ENCODE measurements at regions not wholly inside any gene's neighbourhood (a gene's known extent, or its start where the extent isn't known, plus 50 kb on each side); places are given as distances from the start of the nearest gene placed in this dataset.

- no peaks in the 10 kb centered on the region for H3K36me3 Mint-ChIP-seq
- peaks cover 0 to 9% (median 5%) of the 10 kb centered on the region in 3 donors for H3K27me3 Mint-ChIP-seq (ENCODE audit: low read depth in 3 of 3)
- H3K9me3 Mint-ChIP-seq: no peaks in the 10 kb centered on the region
- no peak overlapping the region for H3K27ac Mint-ChIP-seq
- H3K4me3 Mint-ChIP-seq: no peak overlapping the region
- H3K4me1 Mint-ChIP-seq: peaks cover 0 to 3% of the 10 kb centered on the region in 2 donors
- no peak for DNase-seq
These were observed 64.8 kb downstream of the PDCL3 start for GRCh38 chr2:100627330-100628300.

DNA sequence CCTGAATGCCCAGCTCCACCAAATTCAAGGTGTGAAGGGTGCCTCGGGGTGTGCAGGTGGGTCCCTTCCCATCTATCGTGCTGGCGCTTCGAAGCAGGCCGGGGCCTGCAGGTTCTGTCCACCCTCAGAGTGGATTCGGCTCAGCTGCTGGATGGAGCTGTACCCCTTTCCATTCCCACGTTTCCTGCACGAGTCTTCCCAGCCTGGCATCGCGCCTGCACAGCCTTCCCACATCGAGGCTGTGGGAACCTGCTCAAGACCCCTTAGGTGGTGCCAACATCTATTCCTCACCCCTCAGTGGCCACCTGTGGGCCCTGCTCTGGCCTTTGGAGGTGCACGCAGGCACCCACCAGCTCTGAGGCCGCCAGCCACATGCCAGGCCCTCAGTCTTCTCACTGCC, 65.7 kb downstream of the PDCL3 start:
- Mint-ChIP-seq H3K36me3 (no peaks in the 10 kb centered on the region), H3K4me3 (no peak overlapping the region), H3K4me1 (peaks cover 0 to 3% of the 10 kb centered on the region in 2 donors), H3K9me3 (no peaks in the 10 kb centered on the region), H3K27me3 (ENCODE audit: low read depth in 3 of 3) (peaks cover 0 to 9% (median 6%) of the 10 kb centered on the region in 3 donors), H3K27ac (no peak overlapping the region)
- DNase-seq: no peak

- peaks cover 0 to 3% of the 10 kb centered on the region in 2 donors for H3K4me1 Mint-ChIP-seq
- H3K36me3 Mint-ChIP-seq: no peaks in the 10 kb centered on the region
- H3K4me3 Mint-ChIP-seq: no peak overlapping the region
- H3K27me3 Mint-ChIP-seq (ENCODE audit: low read depth in 3 of 3): peaks cover 0 to 9% (median 6%) of the 10 kb centered on the region in 3 donors
- H3K9me3 Mint-ChIP-seq: no peaks in the 10 kb centered on the region
- H3K27ac Mint-ChIP-seq: no peak overlapping the region
- no peak for DNase-seq
These were observed 66.5 kb downstream of the PDCL3 start for GRCh38 chr2:100629309-100629708.

- Mint-ChIP-seq H3K9me3 (no peaks in the 10 kb centered on the region), H3K4me1 (peaks cover 0 to 3% of the 10 kb centered on the region in 2 donors), H3K36me3 (no peaks in the 10 kb centered on the region), H3K27me3 (ENCODE audit: low read depth in 3 of 3) (peaks cover 0 to 9% (median 6%) of the 10 kb centered on the region in 3 donors), H3K27ac (no peak overlapping the region), H3K4me3 (no peak overlapping the region)
- DNase-seq: no peak
These were observed 67.7 kb downstream of the PDCL3 start for GRCh38 chr2:100630473-100630977.

GRCh38 chr2:100632037-100632436, 69.2 kb downstream of the PDCL3 start:
- H3K9me3 Mint-ChIP-seq: no peaks in the 10 kb centered on the region
- no peak for DNase-seq
- H3K27ac Mint-ChIP-seq: no peak overlapping the region
- peaks cover 0 to 3% of the 10 kb centered on the region in 2 donors for H3K4me1 Mint-ChIP-seq
- no peak overlapping the region for H3K4me3 Mint-ChIP-seq
- no peaks in the 10 kb centered on the region for H3K36me3 Mint-ChIP-seq
- H3K27me3 Mint-ChIP-seq (ENCODE audit: low read depth in 3 of 3): peaks cover 0 to 7% (median 6%) of the 10 kb centered on the region in 3 donors

- H3K9me3 Mint-ChIP-seq: no peaks in the 10 kb centered on the region
- H3K27ac Mint-ChIP-seq: no peak overlapping the region
- no peaks in the 10 kb centered on the region for H3K4me1 Mint-ChIP-seq
- no peak overlapping the region for H3K4me3 Mint-ChIP-seq
- no peak for DNase-seq
- peaks cover 0 to 8% (median 6%) of the 10 kb centered on the region in 3 donors for H3K27me3 Mint-ChIP-seq (ENCODE audit: low read depth in 3 of 3)
- no peaks in the 10 kb centered on the region for H3K36me3 Mint-ChIP-seq
These were observed 70.0 kb downstream of the PDCL3 start for GRCh38 chr2:100632759-100633158.

GRCh38 chr2:100639588-100640390, 77.0 kb downstream of the PDCL3 start:
- Mint-ChIP-seq H3K27me3 (ENCODE audit: low read depth in 3 of 3) (peaks cover 0 to 12% (median 2%) of the 10 kb centered on the region in 3 donors), H3K4me3 (no peak overlapping the region), H3K27ac (no peak overlapping the region), H3K36me3 (no peaks in the 10 kb centered on the region), H3K9me3 (peaks cover 0 to 3% (median 0%) of the 10 kb centered on the region in 6 donors), H3K4me1 (peaks cover 14% of the 10 kb centered on the region in 2 donors)
- DNase-seq: no peak

DNA sequence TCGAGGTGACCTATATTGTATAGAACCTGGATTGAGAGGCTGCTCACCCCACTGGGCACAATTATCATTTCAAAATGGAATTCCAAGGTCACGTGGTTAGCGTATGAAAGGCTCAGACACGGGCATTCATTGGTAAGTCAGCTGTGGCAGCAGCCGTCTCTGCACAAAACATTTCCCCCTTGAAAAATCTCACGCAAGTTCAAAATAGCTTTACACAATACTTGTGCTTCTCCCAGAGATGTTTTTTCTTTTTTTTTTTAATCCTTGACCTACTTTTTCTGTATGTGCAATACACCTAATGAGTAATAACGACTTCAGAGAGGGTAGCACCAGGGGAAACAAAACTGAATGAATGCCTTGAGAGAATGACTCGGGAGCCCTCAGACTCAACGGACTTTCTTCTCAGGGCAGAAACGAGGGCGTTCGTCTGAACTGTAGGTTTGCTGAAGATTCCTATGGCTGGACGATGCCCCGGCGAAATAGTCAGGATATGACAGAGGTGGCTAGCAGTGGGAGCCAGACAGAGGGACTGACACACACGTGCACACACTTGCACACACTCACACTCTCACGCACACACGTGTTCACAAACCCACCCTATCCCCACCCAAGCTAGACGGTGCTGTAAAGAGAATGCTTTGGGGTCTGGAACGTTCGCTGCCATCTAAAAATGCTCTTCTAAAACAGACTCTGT, 77.8 kb downstream of the PDCL3 start:
- Mint-ChIP-seq H3K4me1 (peaks cover 19 to 22% of the 10 kb centered on the region in 2 donors), H3K27me3 (ENCODE audit: low read depth in 3 of 3) (peaks cover 0 to 12% (median 2%) of the 10 kb centered on the region in 3 donors)
- DNase-seq: no peak

GRCh38 chr2:100641125-100641435, 78.3 kb downstream of the PDCL3 start:
- Mint-ChIP-seq H3K27me3 (ENCODE audit: low read depth in 3 of 3) (peaks cover 0 to 12% (median 2%) of the 10 kb centered on the region in 3 donors), H3K4me3 (no peak overlapping the region), H3K4me1 (peaks cover 19 to 23% of the 10 kb centered on the region in 2 donors), H3K27ac (no peak overlapping the region), H3K36me3 (no peaks in the 10 kb centered on the region), H3K9me3 (peaks cover 0 to 3% (median 0%) of the 10 kb centered on the region in 6 donors)
- no peak for DNase-seq

More for the DNA sequence above, 77.8 kb downstream of the PDCL3 start:
- Mint-ChIP-seq H3K36me3 (no peaks in the 10 kb centered on the region), H3K27ac (no peak overlapping the region), H3K4me3 (no peak overlapping the region), H3K9me3 (peaks cover 0 to 3% (median 0%) of the 10 kb centered on the region in 6 donors)

- Mint-ChIP-seq H3K4me1 (peaks cover 19 to 23% of the 10 kb centered on the region in 2 donors), H3K4me3 (no peak overlapping the region), H3K27me3 (ENCODE audit: low read depth in 3 of 3) (peaks cover 0 to 9% (median 2%) of the 10 kb centered on the region in 3 donors), H3K27ac (peak overlapping the region in 1 of 6 donors; percentile 14), H3K9me3 (peaks cover 0 to 3% (median 0%) of the 10 kb centered on the region in 6 donors), H3K36me3 (no peaks in the 10 kb centered on the region)
- no peak for DNase-seq
These were observed 79.6 kb downstream of the PDCL3 start for GRCh38 chr2:100642425-100642824.

DNA sequence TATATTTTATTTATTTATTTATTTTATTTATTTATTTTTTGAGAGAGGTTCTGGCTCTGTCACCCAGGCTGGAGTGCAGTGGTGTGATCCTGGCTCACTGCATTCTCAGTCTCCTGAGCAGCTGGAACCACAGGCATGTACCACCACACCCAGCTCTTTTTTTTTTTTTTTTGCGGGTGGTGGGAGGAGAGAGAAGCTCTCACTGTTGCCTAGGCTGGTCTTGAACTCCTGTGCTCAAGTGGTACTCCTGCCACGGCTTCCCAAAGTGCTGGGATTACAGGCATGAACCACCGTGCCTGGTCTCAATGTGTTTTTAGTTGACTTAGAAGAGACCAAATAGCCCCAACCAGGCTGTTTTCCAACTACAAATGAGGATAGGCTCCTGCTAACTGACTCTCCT, 80.7 kb downstream of the PDCL3 start:
- Mint-ChIP-seq H3K4me1 (peaks cover 19 to 23% of the 10 kb centered on the region in 2 donors), H3K27ac (peak overlapping the region in 2 of 6 donors; percentile 4 to 62)

DNA sequence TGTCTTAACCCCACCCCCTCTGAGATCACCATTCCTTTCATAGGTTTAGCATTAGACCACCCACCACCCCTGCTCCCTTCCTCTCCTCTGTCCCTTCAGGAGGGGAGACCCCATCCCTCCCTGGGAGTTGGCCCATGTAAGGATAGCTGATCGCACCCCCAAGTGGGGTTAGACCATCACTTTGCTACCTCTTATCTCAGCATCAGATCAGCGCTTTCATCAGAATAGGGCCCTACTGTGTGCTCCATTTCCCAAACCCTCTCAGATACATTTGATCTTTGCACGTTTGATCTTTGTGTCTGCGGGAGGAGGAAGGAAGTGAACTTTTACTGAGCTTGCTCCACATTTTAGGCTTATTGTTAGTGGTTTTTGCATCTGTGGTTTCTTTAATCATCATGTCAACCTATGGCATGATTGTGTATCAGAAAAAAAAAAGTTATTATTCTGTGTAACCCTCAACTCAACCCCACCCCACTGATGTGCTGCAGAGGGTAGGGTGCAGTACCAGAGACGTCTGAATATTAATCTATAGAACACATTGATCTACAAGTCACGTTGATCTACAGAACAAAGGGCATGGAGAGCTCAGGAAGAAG, 81.2 kb downstream of the PDCL3 start:
- H3K4me3 Mint-ChIP-seq: peak overlapping the region; percentile 55 to 86 (median 67)
- H3K9me3 Mint-ChIP-seq: peaks cover 0 to 6% (median 0%) of the 10 kb centered on the region in 6 donors
- peak; percentile 5 to 23 (median 10) for DNase-seq
- peaks cover 19 to 23% of the 10 kb centered on the region in 2 donors for H3K4me1 Mint-ChIP-seq
- peaks cover 0 to 7% (median 2%) of the 10 kb centered on the region in 3 donors for H3K27me3 Mint-ChIP-seq (ENCODE audit: low read depth in 3 of 3)
- peaks cover 0 to 4% (median 0%) of the 10 kb centered on the region in 3 donors for H3K36me3 Mint-ChIP-seq
- peak overlapping the region in 4 of 6 donors; percentile 4 to 62 (median 47) for H3K27ac Mint-ChIP-seq

More for the DNA sequence above, 80.7 kb downstream of the PDCL3 start:
- peaks cover 0 to 4% (median 0%) of the 10 kb centered on the region in 3 donors for H3K36me3 Mint-ChIP-seq
- no peak for DNase-seq
- peaks cover 0 to 7% (median 2%) of the 10 kb centered on the region in 3 donors for H3K27me3 Mint-ChIP-seq (ENCODE audit: low read depth in 3 of 3)
- H3K9me3 Mint-ChIP-seq: peaks cover 0 to 6% (median 0%) of the 10 kb centered on the region in 6 donors
- peak overlapping the region in 3 of 5 donors; percentile 15 to 74 (median 33) for H3K4me3 Mint-ChIP-seq

Data from immature natural killer cell (primary cell).